Ascending aorta (tissue), 2 donors: ENCODE measurements at regions not wholly inside any gene's neighbourhood (a gene's known extent, or its start where the extent isn't known, plus 50 kb on each side); places are given as distances from the start of the nearest gene placed in this dataset.

Experiments
- DNase-seq, 2 donors: peaks; one replicate each; pipeline ENCODE4 v3.0.0-alpha.2; 2019; ENCODE audit warnings: low spot score in 2 of 2
- H3K27ac ChIP-seq, 2 donors: fragments of 200-600 bp; sonication (generic); one replicate each; pipeline ENCODE4 v1.5.1; 2016 to 2017; ENCODE audit warnings: mild to moderate bottlenecking in 1 of 2
- H3K27me3 ChIP-seq: fragments of 200-600 bp; sonication (generic); one replicate; pipeline ENCODE4 v1.5.1; 2017
- H3K36me3 ChIP-seq, 2 donors: fragments of 200-600 bp; sonication (generic); one replicate each; pipeline ENCODE4 v1.5.1; 2016
- H3K4me1 ChIP-seq, 2 donors: fragments of 200-600 bp; sonication (generic); one replicate each; pipeline ENCODE4 v1.5.1; 2016 to 2017; ENCODE audit warnings: mild to moderate bottlenecking in 1 of 2
- H3K4me3 ChIP-seq, 2 donors: fragments of 200-600 bp; sonication (generic); one replicate each; pipeline ENCODE4 v1.5.1; 2016 to 2017; ENCODE audit warnings: mild to moderate bottlenecking in 1 of 2
- H3K9me3 ChIP-seq, 2 donors: fragments of 200-600 bp; sonication (generic); one replicate each; pipeline ENCODE4 v1.5.1; 2016
- CTCF ChIP-seq, 3 experiments: fragments of 200-600 bp in 2 of 3; fragments of 450-650 bp in 1 of 3; sonication (generic) in 2 of 3; IDR thresholded peaks; one replicate each; pipeline ENCODE4 v1.5.1; 2016 to 2019; ENCODE audit warnings: antibody characterized with exemption in 3 of 3, mild to moderate bottlenecking in 1 of 3, moderate library complexity in 1 of 3
- intact Hi-C: fragments of 100-400 bp; cut with DNase I; formaldehyde crosslinking; loops from one replicate; pipeline ENCODE4 v1.15.1; 2023

GRCh38 chr2:67671464-67672450, 274.6 kb downstream of the ETAA1 start:
- TF ChIP-seq CTCF (IDR thresholded peaks at IDR 0.05) = no peak
- Histone ChIP-seq H3K9me3 (no peaks in the 10 kb centered on the region), H3K27me3 (no peaks in the 10 kb centered on the region), H3K4me3 (no peak overlapping the region), H3K36me3 (no peaks in the 10 kb centered on the region), H3K27ac (no peak overlapping the region), H3K4me1 (peaks cover 0 to 9% of the 10 kb centered on the region in 2 donors)
- intact Hi-C loops = no loop called here
- no peak for DNase-seq

GRCh38 chr2:67674668-67675067, 277.5 kb downstream of the ETAA1 start:
- TF ChIP-seq CTCF (IDR thresholded peaks at IDR 0.05) = no peak
- Histone ChIP-seq H3K4me1 (no peaks in the 10 kb centered on the region), H3K9me3 (no peaks in the 10 kb centered on the region), H3K4me3 (no peak overlapping the region), H3K27ac (no peak overlapping the region), H3K27me3 (no peaks in the 10 kb centered on the region), H3K36me3 (no peaks in the 10 kb centered on the region)
- DNase-seq = no peak
- intact Hi-C loops = no loop called here

GRCh38 chr2:67684991-67685390, 287.9 kb downstream of the ETAA1 start:
- Histone ChIP-seq H3K9me3 (no peaks in the 10 kb centered on the region), H3K4me1 (no peaks in the 10 kb centered on the region), H3K27me3 (no peaks in the 10 kb centered on the region), H3K36me3 (no peaks in the 10 kb centered on the region), H3K27ac (no peak overlapping the region), H3K4me3 (no peak overlapping the region)
- no peak for DNase-seq
- intact Hi-C loops = no loop called here
- no peak for TF ChIP-seq CTCF (IDR thresholded peaks at IDR 0.05)

GRCh38 chr2:67686254-67686653, 289.1 kb downstream of the ETAA1 start:
- H3K27me3 ChIP-seq = no peaks in the 10 kb centered on the region
- H3K4me1 ChIP-seq = no peaks in the 10 kb centered on the region
- TF ChIP-seq CTCF (IDR thresholded peaks at IDR 0.05) = no peak
- no peak overlapping the region for H3K27ac ChIP-seq
- intact Hi-C loops = no loop called here
- no peak overlapping the region for H3K4me3 ChIP-seq
- DNase-seq = no peak
- H3K9me3 ChIP-seq = no peaks in the 10 kb centered on the region
- no peaks in the 10 kb centered on the region for H3K36me3 ChIP-seq

GRCh38 chr2:67689186-67689585, 292.1 kb downstream of the ETAA1 start:
- no peaks in the 10 kb centered on the region for H3K27me3 ChIP-seq
- no peak for DNase-seq
- H3K4me1 ChIP-seq = no peaks in the 10 kb centered on the region
- no peak overlapping the region for H3K27ac ChIP-seq
- H3K36me3 ChIP-seq = no peaks in the 10 kb centered on the region
- TF ChIP-seq CTCF (IDR thresholded peaks at IDR 0.05) = no peak
- no peak overlapping the region for H3K4me3 ChIP-seq
- no peaks in the 10 kb centered on the region for H3K9me3 ChIP-seq
- intact Hi-C loops = no loop called here
